ENCODE measurements at regions not wholly inside any gene's neighbourhood (a gene's known extent, or its start where the extent isn't known, plus 50 kb on each side); places are given as distances from the start of the nearest gene placed in this dataset.

DNA sequence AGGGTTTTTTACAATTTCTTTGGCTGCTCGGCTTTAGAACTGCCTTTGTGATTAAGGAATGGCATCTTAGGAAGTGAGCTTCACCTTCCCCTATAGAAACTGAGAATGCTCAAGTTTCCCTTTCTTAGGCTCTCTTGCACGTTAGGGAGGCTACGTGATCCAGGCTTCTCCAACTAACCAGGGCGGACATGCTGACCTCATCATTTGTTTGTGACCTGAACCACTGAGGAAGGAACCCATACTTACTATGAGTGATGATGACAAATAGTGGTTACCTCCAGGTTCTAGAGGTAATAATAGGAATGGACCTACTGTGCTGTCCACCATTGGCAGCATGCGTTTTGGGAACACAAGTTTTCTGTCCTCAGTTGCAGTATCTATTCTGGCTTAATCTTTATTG lies 645.8 kb downstream of the C6orf118 start:
- H4K8ac ChIP-seq (ENCODE audit: low read length), result no peak overlapping the region
- H3K36me3 ChIP-seq (ENCODE audit: control insufficient read depth in 1 of 2, insufficient read depth in 2 of 2, low read depth in 1 of 2, low read length in 2 of 2), result no peaks in the 10 kb centered on the region
- no peak overlapping the region for H2AK5ac ChIP-seq (ENCODE audit: low read length, severe bottlenecking)
- H2AFZ ChIP-seq (ENCODE audit: low read depth, low read length), result no peak overlapping the region
- WGBS, result 91% methylated on average over 4 of the region's 5 CpGs
- H3K23ac ChIP-seq (ENCODE audit: low read length in 2 of 2), result no peak overlapping the region
- no peaks in the 10 kb centered on the region for H3K79me1 ChIP-seq (replicated peaks; ENCODE audit: low read length, poor library complexity, severe bottlenecking)
- no peak overlapping the region for H3K18ac ChIP-seq (ENCODE audit: low read depth in 1 of 2, low read length in 2 of 2)
- H3K9me3 ChIP-seq (ENCODE audit: control insufficient read depth, low read length), result peaks cover 5% of the 10 kb centered on the region
- H3K4ac ChIP-seq (ENCODE audit: low read depth in 1 of 2, low read length in 2 of 2), result no peak overlapping the region
- no peak overlapping the region for H3K4me2 ChIP-seq (ENCODE audit: low read length, poor library complexity, severe bottlenecking)
- no peak overlapping the region for H3K9ac ChIP-seq (ENCODE audit: low read length)
- no peak overlapping the region for H2BK120ac ChIP-seq (ENCODE audit: low read depth, low read length)
- no peak overlapping the region for H3K27ac ChIP-seq (ENCODE audit: low read length, poor library complexity, severe bottlenecking)
- no peaks in the 10 kb centered on the region for H3K4me1 ChIP-seq (ENCODE audit: control insufficient read depth, insufficient read depth, low read depth, low read length)
- no peak overlapping the region for H2BK15ac ChIP-seq (ENCODE audit: low read depth, poor library complexity, severe bottlenecking)
- no peak overlapping the region for H4K91ac ChIP-seq (ENCODE audit: low read length)
- H3K14ac ChIP-seq (ENCODE audit: low read length in 2 of 2), result no peak overlapping the region
- no peak for DNase-seq
- H3K4me3 ChIP-seq (ENCODE audit: insufficient read depth in 1 of 2, low read depth in 1 of 2, low read length in 2 of 2), result no peak overlapping the region
- H3K27me3 ChIP-seq (ENCODE audit: control insufficient read depth in 1 of 2, insufficient read depth in 1 of 2, low read length in 2 of 2), result no peaks in the 10 kb centered on the region
- H2BK12ac ChIP-seq (ENCODE audit: low read length in 2 of 2), result no peak overlapping the region
- no peak overlapping the region for H2BK5ac ChIP-seq (ENCODE audit: low read depth, low read length, poor library complexity, severe bottlenecking)

DNA sequence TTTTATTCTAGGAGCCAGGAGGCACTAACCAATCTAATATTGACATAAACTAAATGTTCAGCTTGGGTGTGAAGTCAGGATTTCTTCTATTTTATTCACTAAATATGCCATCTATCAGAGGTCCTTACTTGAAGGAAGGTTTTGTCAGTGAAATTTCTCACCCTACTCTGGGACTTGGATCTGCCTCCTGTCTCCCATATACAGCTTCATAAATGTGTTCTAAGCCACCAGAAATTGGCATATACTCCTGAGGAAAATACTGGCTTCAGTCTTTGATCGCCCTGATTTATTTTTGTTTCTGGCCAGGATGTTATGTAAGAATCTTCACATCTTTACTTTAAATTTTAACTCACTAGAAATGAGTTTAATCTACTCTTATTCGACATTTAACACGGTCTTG lies 647.7 kb downstream of the C6orf118 start:
- no peak overlapping the region for H3K4me3 ChIP-seq (ENCODE audit: insufficient read depth in 1 of 2, low read depth in 1 of 2, low read length in 2 of 2)
- no peak overlapping the region for H2AFZ ChIP-seq (ENCODE audit: low read depth, low read length)
- H2BK15ac ChIP-seq (ENCODE audit: low read depth, poor library complexity, severe bottlenecking), result no peak overlapping the region
- H4K8ac ChIP-seq (ENCODE audit: low read length), result no peak overlapping the region
- peaks cover 5% of the 10 kb centered on the region for H3K9me3 ChIP-seq (ENCODE audit: control insufficient read depth, low read length)
- H2BK120ac ChIP-seq (ENCODE audit: low read depth, low read length), result no peak overlapping the region
- no peaks in the 10 kb centered on the region for H3K36me3 ChIP-seq (ENCODE audit: control insufficient read depth in 1 of 2, insufficient read depth in 2 of 2, low read depth in 1 of 2, low read length in 2 of 2)
- no peak for DNase-seq
- no peak overlapping the region for H4K91ac ChIP-seq (ENCODE audit: low read length)
- H3K79me1 ChIP-seq (replicated peaks; ENCODE audit: low read length, poor library complexity, severe bottlenecking), result no peaks in the 10 kb centered on the region
- no peak overlapping the region for H3K9ac ChIP-seq (ENCODE audit: low read length)
- no peak overlapping the region for H2BK5ac ChIP-seq (ENCODE audit: low read depth, low read length, poor library complexity, severe bottlenecking)
- no peak overlapping the region for H3K14ac ChIP-seq (ENCODE audit: low read length in 2 of 2)
- H3K4me2 ChIP-seq (ENCODE audit: low read length, poor library complexity, severe bottlenecking), result no peak overlapping the region
- H3K4ac ChIP-seq (ENCODE audit: low read depth in 1 of 2, low read length in 2 of 2), result no peak overlapping the region
- H3K23ac ChIP-seq (ENCODE audit: low read length in 2 of 2), result no peak overlapping the region
- no CpG with 5 or more reads among the region's 3 CpGs for WGBS
- H3K27ac ChIP-seq (ENCODE audit: low read length, poor library complexity, severe bottlenecking), result no peak overlapping the region
- no peak overlapping the region for H2BK12ac ChIP-seq (ENCODE audit: low read length in 2 of 2)
- no peaks in the 10 kb centered on the region for H3K27me3 ChIP-seq (ENCODE audit: control insufficient read depth in 1 of 2, insufficient read depth in 1 of 2, low read length in 2 of 2)
- H2AK5ac ChIP-seq (ENCODE audit: low read length, severe bottlenecking), result no peak overlapping the region
- no peaks in the 10 kb centered on the region for H3K4me1 ChIP-seq (ENCODE audit: control insufficient read depth, insufficient read depth, low read depth, low read length)
- H3K18ac ChIP-seq (ENCODE audit: low read depth in 1 of 2, low read length in 2 of 2), result no peak overlapping the region

DNA sequence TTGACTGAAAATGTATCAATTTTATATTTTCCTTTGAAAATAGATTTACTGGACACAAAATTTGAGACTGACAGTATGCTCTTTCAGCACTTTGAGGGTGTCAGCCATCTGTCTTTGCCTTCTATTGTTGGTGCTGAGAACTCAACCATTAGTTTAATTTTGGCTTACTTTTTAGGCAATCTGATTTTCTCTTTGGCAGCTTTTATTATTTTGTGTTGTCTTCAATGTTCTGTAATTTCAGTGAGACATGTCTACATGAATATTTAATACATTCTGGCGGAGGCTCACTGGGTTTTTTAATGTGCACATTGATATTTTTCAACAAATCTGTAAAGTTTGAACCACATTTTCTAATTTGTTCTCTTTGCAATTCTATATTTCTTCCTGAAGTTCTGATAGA lies 648.6 kb downstream of the C6orf118 start:
- Histone ChIP-seq H2AFZ (ENCODE audit: low read depth, low read length) (no peak overlapping the region), H2BK5ac (ENCODE audit: low read depth, low read length, poor library complexity, severe bottlenecking) (no peak overlapping the region), H3K4ac (ENCODE audit: low read depth in 1 of 2, low read length in 2 of 2) (no peak overlapping the region), H3K79me1 (replicated peaks; ENCODE audit: low read length, poor library complexity, severe bottlenecking) (no peaks in the 10 kb centered on the region), H3K9me3 (ENCODE audit: control insufficient read depth, low read length) (no peaks in the 10 kb centered on the region), H3K4me1 (ENCODE audit: control insufficient read depth, insufficient read depth, low read depth, low read length) (no peaks in the 10 kb centered on the region), H2BK12ac (ENCODE audit: low read length in 2 of 2) (no peak overlapping the region), H3K27ac (ENCODE audit: low read length, poor library complexity, severe bottlenecking) (no peak overlapping the region), H4K91ac (ENCODE audit: low read length) (no peak overlapping the region), H4K8ac (ENCODE audit: low read length) (no peak overlapping the region), H2BK120ac (ENCODE audit: low read depth, low read length) (no peak overlapping the region), H3K9ac (ENCODE audit: low read length) (no peak overlapping the region), H2AK5ac (ENCODE audit: low read length, severe bottlenecking) (no peak overlapping the region), H3K18ac (ENCODE audit: low read depth in 1 of 2, low read length in 2 of 2) (no peak overlapping the region), H2BK15ac (ENCODE audit: low read depth, poor library complexity, severe bottlenecking) (no peak overlapping the region), H3K27me3 (ENCODE audit: control insufficient read depth in 1 of 2, insufficient read depth in 1 of 2, low read length in 2 of 2) (no peaks in the 10 kb centered on the region), H3K4me2 (ENCODE audit: low read length, poor library complexity, severe bottlenecking) (no peak overlapping the region), H3K36me3 (ENCODE audit: control insufficient read depth in 1 of 2, insufficient read depth in 2 of 2, low read depth in 1 of 2, low read length in 2 of 2) (no peaks in the 10 kb centered on the region), H3K23ac (ENCODE audit: low read length in 2 of 2) (no peak overlapping the region), H3K4me3 (ENCODE audit: insufficient read depth in 1 of 2, low read depth in 1 of 2, low read length in 2 of 2) (no peak overlapping the region), H3K14ac (ENCODE audit: low read length in 2 of 2) (no peak overlapping the region)
- no peak for DNase-seq
- WGBS, result no CpG with 5 or more reads among the region's 1 CpG

DNA sequence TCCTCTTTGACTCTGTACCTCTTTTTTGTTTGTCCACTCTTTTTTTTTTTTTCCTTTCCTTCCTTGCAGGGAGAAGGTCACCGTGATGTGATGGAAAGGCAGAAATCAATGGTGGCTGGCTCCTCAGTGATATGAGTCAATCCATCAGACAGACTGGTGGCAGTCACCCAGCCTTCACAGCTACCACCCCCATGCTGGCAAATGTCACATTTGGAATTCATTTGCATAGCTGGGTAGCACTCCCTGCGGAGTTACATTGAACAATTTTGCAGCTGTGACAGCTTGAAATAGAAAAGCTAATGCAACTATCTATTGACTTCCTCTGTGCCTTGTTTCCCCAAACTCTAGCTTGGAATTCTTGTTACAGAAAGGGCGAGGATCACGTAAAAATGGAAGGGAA lies 668.4 kb downstream of the C6orf118 start:
- H3K4ac ChIP-seq (ENCODE audit: low read depth in 1 of 2, low read length in 2 of 2), result no peak overlapping the region
- H3K27me3 ChIP-seq (ENCODE audit: control insufficient read depth in 1 of 2, insufficient read depth in 1 of 2, low read length in 2 of 2), result no peaks in the 10 kb centered on the region
- H4K91ac ChIP-seq (ENCODE audit: low read length), result no peak overlapping the region
- H3K9ac ChIP-seq (ENCODE audit: low read length), result no peak overlapping the region
- H3K27ac ChIP-seq (ENCODE audit: low read length, poor library complexity, severe bottlenecking), result no peak overlapping the region
- no peak overlapping the region for H2BK5ac ChIP-seq (ENCODE audit: low read depth, low read length, poor library complexity, severe bottlenecking)
- WGBS, result 81% methylated on average over 4 of the region's 4 CpGs
- no peak overlapping the region for H3K23ac ChIP-seq (ENCODE audit: low read length in 2 of 2)
- no peaks in the 10 kb centered on the region for H3K4me1 ChIP-seq (ENCODE audit: control insufficient read depth, insufficient read depth, low read depth, low read length)
- no peak overlapping the region for H4K8ac ChIP-seq (ENCODE audit: low read length)
- no peak for DNase-seq
- no peak overlapping the region for H2AK5ac ChIP-seq (ENCODE audit: low read length, severe bottlenecking)
- no peak overlapping the region for H3K14ac ChIP-seq (ENCODE audit: low read length in 2 of 2)
- no peaks in the 10 kb centered on the region for H3K36me3 ChIP-seq (ENCODE audit: control insufficient read depth in 1 of 2, insufficient read depth in 2 of 2, low read depth in 1 of 2, low read length in 2 of 2)
- no peak overlapping the region for H2BK120ac ChIP-seq (ENCODE audit: low read depth, low read length)
- H2AFZ ChIP-seq (ENCODE audit: low read depth, low read length), result no peak overlapping the region
- no peak overlapping the region for H2BK15ac ChIP-seq (ENCODE audit: low read depth, poor library complexity, severe bottlenecking)
- no peak overlapping the region for H2BK12ac ChIP-seq (ENCODE audit: low read length in 2 of 2)
- H3K4me2 ChIP-seq (ENCODE audit: low read length, poor library complexity, severe bottlenecking), result no peak overlapping the region
- H3K9me3 ChIP-seq (ENCODE audit: control insufficient read depth, low read length), result peaks cover 4% of the 10 kb centered on the region
- H3K18ac ChIP-seq (ENCODE audit: low read depth in 1 of 2, low read length in 2 of 2), result no peak overlapping the region
- no peak overlapping the region for H3K4me3 ChIP-seq (ENCODE audit: insufficient read depth in 1 of 2, low read depth in 1 of 2, low read length in 2 of 2)
- H3K79me1 ChIP-seq (replicated peaks; ENCODE audit: low read length, poor library complexity, severe bottlenecking), result no peaks in the 10 kb centered on the region
